Kidney epithelial cell (primary cell): ENCODE measurements at regions not wholly inside any gene's neighbourhood (a gene's known extent, or its start where the extent isn't known, plus 50 kb on each side); places are given as distances from the start of the nearest gene placed in this dataset.
"Not testable (repeated sequence)": the region's sequence is repeated elsewhere in the genome, so short reads cannot be mapped to it uniquely, and the experiment has no call there.

Source experiments
- DNase-seq: peaks from one replicate; pipeline ENCODE4 v3.0.0-alpha.2; 2010; ENCODE audit warnings: low read depth
- H3K27me3 ChIP-seq: 2 replicates; pipeline ENCODE4 v1.6.0; 2011; ENCODE audit warnings: low read length; ENCODE audit not compliant: control insufficient read depth, insufficient read depth
- H3K36me3 ChIP-seq: 2 replicates; pipeline ENCODE4 v1.5.1; 2011; ENCODE audit warnings: low read length; ENCODE audit not compliant: control insufficient read depth, insufficient read depth
- H3K4me3 ChIP-seq: 2 replicates; pipeline ENCODE4 v1.5.1; 2011; ENCODE audit warnings: low read depth, mild to moderate bottlenecking, control low read depth, low read length
- CTCF ChIP-seq: IDR thresholded peaks from 2 replicates; pipeline ENCODE4 v1.5.1; 2011; ENCODE audit warnings: mild to moderate bottlenecking, moderate library complexity, low read length, control low read depth, inconsistent platforms; ENCODE audit not compliant: insufficient read depth, poor library complexity, severe bottlenecking

- no peak for DNase-seq
- Histone ChIP-seq H3K27me3 (no peaks in the 10 kb centered on the region), H3K4me3 (no peak overlapping the region), H3K36me3 (no peaks in the 10 kb centered on the region)
- no peak for TF ChIP-seq CTCF
These were observed 133.1 kb downstream of the MACIR start for GRCh38 chr5:103391659-103392058.

GRCh38 chr5:103389846-103390245 lies 131.3 kb downstream of the MACIR start:
- DNase-seq, result no peak
- Histone ChIP-seq H3K4me3 (no peak overlapping the region), H3K27me3 (no peaks in the 10 kb centered on the region), H3K36me3 (no peaks in the 10 kb centered on the region)
- TF ChIP-seq CTCF, result no peak

- Histone ChIP-seq H3K4me3 (no peak overlapping the region), H3K36me3 (no peaks in the 10 kb centered on the region), H3K27me3 (no peaks in the 10 kb centered on the region)
- no peak for TF ChIP-seq CTCF
- DNase-seq, result no peak
These were observed 130.8 kb downstream of the MACIR start for GRCh38 chr5:103389357-103389756.

GRCh38 chr5:103385722-103386121 lies 127.2 kb downstream of the MACIR start:
- Histone ChIP-seq H3K4me3 (no peak overlapping the region), H3K27me3 (no peaks in the 10 kb centered on the region), H3K36me3 (no peaks in the 10 kb centered on the region)
- no peak for DNase-seq
- no peak for TF ChIP-seq CTCF

GRCh38 chr5:103377638-103378037 lies 119.1 kb downstream of the MACIR start:
- H3K36me3 ChIP-seq, result not testable (repeated sequence)

GRCh38 chr5:103375863-103376591 lies 117.5 kb downstream of the MACIR start:
- H3K27me3 ChIP-seq, result no peaks in the 10 kb centered on the region
- no peak for TF ChIP-seq CTCF
- DNase-seq, result no peak
- H3K36me3 ChIP-seq, result no peaks in the 10 kb centered on the region
- H3K4me3 ChIP-seq, result no peak overlapping the region

More at GRCh38 chr5:103377638-103378037, 119.1 kb downstream of the MACIR start:
- not testable (repeated sequence) for H3K4me3 ChIP-seq, H3K27me3 ChIP-seq, DNase-seq
